ENCODE measurements at regions not wholly inside any gene's neighbourhood (a gene's known extent, or its start where the extent isn't known, plus 50 kb on each side); places are given as distances from the start of the nearest gene placed in this dataset.

- TF ChIP-seq POLR2A (IDR thresholded peaks at IDR 0.05) (no peak), CTCF (IDR thresholded peaks at IDR 0.05) (no peak), POLR2AphosphoS5 (IDR thresholded peaks at IDR 0.05; ENCODE audit: insufficient read depth in 1 of 2, low read depth in 1 of 2) (no peak)
Observed at GRCh38 chr9:758146-758545, 83.4 kb upstream of the DMRT1 start.
